ENCODE measurements at regions not wholly inside any gene's neighbourhood (a gene's known extent, or its start where the extent isn't known, plus 50 kb on each side); places are given as distances from the start of the nearest gene placed in this dataset.

GRCh38 chr5:89869346-89869745 lies 540.2 kb downstream of the CETN3 start:
- ChIA-PET POLR2A (ENCODE audit: unreplicated experiment) (no interaction called here), CTCF (no interaction called here)
- H3K4me2 ChIP-seq (ENCODE audit: low read depth, low read length), result no peak overlapping the region
- H3K9me3 ChIP-seq (ENCODE audit: control insufficient read depth, insufficient read depth, low read length), result no peaks in the 10 kb centered on the region; the same call in 1 of the 2 replicates
- in situ Hi-C loops (cut with MboI; ENCODE audit: low sequenced_read_pairs), result no loop called here
- H3K14ac ChIP-seq (replicated peaks; ENCODE audit: low read depth, low read length), result no peak overlapping the region
- H2BK20ac ChIP-seq (ENCODE audit: low read depth, low read length), result no peak overlapping the region
- no peak overlapping the region for H3K23ac ChIP-seq (ENCODE audit: low read depth, low read length)
- H3K36me3 ChIP-seq (ENCODE audit: control insufficient read depth, insufficient read depth, low read length), result no peaks in the 10 kb centered on the region
- H2BK120ac ChIP-seq (ENCODE audit: low read depth, low read length), result no peak overlapping the region
- H3K4ac ChIP-seq (ENCODE audit: low read depth, low read length), result no peak overlapping the region
- no peak overlapping the region for H2AK9ac ChIP-seq (replicated peaks; ENCODE audit: low read depth, low read length, poor library complexity)
- no peak overlapping the region for H3K18ac ChIP-seq (ENCODE audit: low read depth, low read length)
- BruUV-seq (replicated peaks), result no TSS peak
- no peak overlapping the region for H2AK5ac ChIP-seq (ENCODE audit: low read depth, low read length)
- H3K79me1 ChIP-seq (ENCODE audit: low read depth in 1 of 2, low read length in 2 of 2), result no peaks in the 10 kb centered on the region
- H4K20me1 ChIP-seq (ENCODE audit: insufficient read depth, low read length), result no peaks in the 10 kb centered on the region
- WGBS, 2 experiments (ENCODE audit: extremely low coverage in 2 of 2, insufficient read length in 1 of 2), result no CpG with 5 or more reads among the region's 2 CpGs
- no peak for ATAC-seq (ENCODE audit: low read depth)
- dilution Hi-C loops (cut with HindIII; ENCODE audit: low sequenced_read_pairs, unreplicated experiment), result no loop called here
- intact Hi-C loops (cut with micrococcal nuclease), result no loop called here
- DNase-seq, result no peak
- H3K27me3 ChIP-seq (ENCODE audit: control insufficient read depth, insufficient read depth, low read length), result no peaks in the 10 kb centered on the region
- no peak overlapping the region for H2BK15ac ChIP-seq (ENCODE audit: low read depth, low read length)
- H3K27ac ChIP-seq (ENCODE audit: insufficient read depth, low read length), result no peak overlapping the region
- no peaks in the 10 kb centered on the region for H3K9me1 ChIP-seq (ENCODE audit: insufficient read depth, low read length)
- no peak overlapping the region for H3K4me3 ChIP-seq (ENCODE audit: insufficient read depth, low read depth, low read length)
- no peak for TF ChIP-seq RAD21 (IDR thresholded peaks at IDR 0.05; ENCODE audit: low read length)
- TF ChIP-seq MAZ (IDR thresholded peaks at IDR 0.05; ENCODE audit: borderline replicate concordance, low read depth, low read length), result no peak
- TF ChIP-seq MAFK (IDR thresholded peaks at IDR 0.05; ENCODE audit: low read depth, low read length), result no peak
- TF ChIP-seq POLR2A (IDR thresholded peaks at IDR 0.05; ENCODE audit: low read depth, low read length), result no peak
- TF ChIP-seq RFX5 (IDR thresholded peaks at IDR 0.05; ENCODE audit: low read depth, low read length), result no peak
- no peak for TF ChIP-seq CTCF (conservative IDR thresholded peaks at IDR 0.05; ENCODE audit: low read depth, low read length)
- no peak for TF ChIP-seq CEBPB (IDR thresholded peaks at IDR 0.05; ENCODE audit: low read depth, low read length)
- no peak for TF ChIP-seq CHD1 (IDR thresholded peaks at IDR 0.05; ENCODE audit: low read depth, low read length)
- TF ChIP-seq BHLHE40 (IDR thresholded peaks at IDR 0.05; ENCODE audit: low read depth, low read length), result no peak
- TF ChIP-seq FOS (IDR thresholded peaks at IDR 0.05; ENCODE audit: low read depth, low read length), result no peak
- TF ChIP-seq RCOR1 (IDR thresholded peaks at IDR 0.05; ENCODE audit: insufficient replicate concordance, low read length), result no peak
- no peak for TF ChIP-seq USF2 (IDR thresholded peaks at IDR 0.05; ENCODE audit: low read depth, low read length)
- no peak overlapping the region for H3K56ac ChIP-seq (ENCODE audit: extremely low read depth, insufficient read depth, low read length)
- H4K8ac ChIP-seq (ENCODE audit: low read depth in 2 of 2, low read length in 2 of 2), result no peak overlapping the region
- H2AFZ ChIP-seq (replicated peaks; ENCODE audit: low read length, poor library complexity), result no peak overlapping the region
- H3K4me1 ChIP-seq (ENCODE audit: control insufficient read depth, insufficient read depth, low read length), result no peaks in the 10 kb centered on the region
- H2BK5ac ChIP-seq (ENCODE audit: low read depth, low read length, poor library complexity, severe bottlenecking), result no peak overlapping the region
- H4K91ac ChIP-seq (ENCODE audit: insufficient read depth, low read depth, low read length), result no peak overlapping the region
- no peak overlapping the region for H4K5ac ChIP-seq (ENCODE audit: low read depth, low read length)
- no peak overlapping the region for H3K9ac ChIP-seq (ENCODE audit: low read depth, low read length)
